CD4-positive, CD25-positive, alpha-beta regulatory T cell (primary cell): ENCODE measurements at regions not wholly inside any gene's neighbourhood (a gene's known extent, or its start where the extent isn't known, plus 50 kb on each side); places are given as distances from the start of the nearest gene placed in this dataset.

ENCODE experiments used
- ATAC-seq, 2 donors: fragments of 150-1000 bp; cut with Tn5 transposase; one replicate each; pipeline ENCODE4 v1.10.0; 2021; ENCODE audit warnings: low read depth in 2 of 2, moderate number of reproducible peaks in 2 of 2, moderate library complexity in 1 of 2
- DNase-seq, 3 donors: peaks; one replicate each; pipeline versions ENCODE4 v3.0.0 to v3.0.0-alpha.2; 2012 to 2022; ENCODE audit warnings: mixed read lengths in 1 of 3
- H3K27ac ChIP-seq: one replicate; pipeline ENCODE4 v1.7.0; 2013; ENCODE audit warnings: mild to moderate bottlenecking, low read length; ENCODE audit not compliant: insufficient read depth, poor library complexity, severe bottlenecking
- H3K27me3 ChIP-seq: one replicate; pipeline ENCODE4 v1.7.0; 2013; ENCODE audit warnings: low read length; ENCODE audit not compliant: control insufficient read depth, insufficient read depth
- H3K36me3 ChIP-seq: one replicate; pipeline ENCODE4 v1.7.0; 2013; ENCODE audit warnings: mild to moderate bottlenecking, low read length, moderate library complexity; ENCODE audit not compliant: control insufficient read depth, insufficient read depth
- H3K4me1 ChIP-seq: 2 replicates; pipeline ENCODE4 v1.7.0; 2013; ENCODE audit warnings: mild to moderate bottlenecking, low read length; ENCODE audit not compliant: insufficient read depth, control insufficient read depth, poor library complexity, severe bottlenecking
- H3K4me3 ChIP-seq: one replicate; pipeline ENCODE4 v1.7.0; 2013; ENCODE audit warnings: low read depth, mild to moderate bottlenecking, low read length, moderate library complexity
- H3K9me3 ChIP-seq, 2 experiments: 1 replicate in 1 of 2; 2 replicates in 1 of 2; pipeline ENCODE4 v1.7.0; 2013; ENCODE audit warnings: low read length in 2 of 2, mild to moderate bottlenecking in 1 of 2, moderate library complexity in 1 of 2; ENCODE audit not compliant: control insufficient read depth in 2 of 2
- H3K27ac Mint-ChIP-seq, 3 donors: one replicate each; pipeline ENCODE4 v1.8.0; 2020 to 2022; ENCODE audit warnings: mild to moderate bottlenecking in 3 of 3, mixed read lengths in 3 of 3, moderate library complexity in 2 of 3
- H3K27me3 Mint-ChIP-seq: one replicate; pipeline ENCODE4 v1.8.0; 2022; ENCODE audit warnings: mild to moderate bottlenecking, mixed read lengths
- H3K36me3 Mint-ChIP-seq: one replicate; pipeline ENCODE4 v1.8.0; 2020; ENCODE audit warnings: mixed read lengths
- H3K4me1 Mint-ChIP-seq, 4 donors: one replicate each; pipeline ENCODE4 v1.8.0; 2020 to 2022; ENCODE audit warnings: mixed read lengths in 4 of 4, mild to moderate bottlenecking in 1 of 4
- H3K4me3 Mint-ChIP-seq, 4 donors: one replicate each; pipeline ENCODE4 v1.8.0; 2020 to 2022; ENCODE audit warnings: mild to moderate bottlenecking in 4 of 4, mixed read lengths in 4 of 4, moderate library complexity in 3 of 4
- H3K9me3 Mint-ChIP-seq, 7 donors: one replicate each; pipeline ENCODE4 v1.8.0; 2020 to 2022; ENCODE audit warnings: mixed read lengths in 7 of 7, mild to moderate bottlenecking in 3 of 7, moderate library complexity in 2 of 7

- Mint-ChIP-seq H3K36me3 (no peaks in the 10 kb centered on the region), H3K27ac (no peak overlapping the region)
Observed at GRCh38 chr1:59151387-59151761, 145.5 kb upstream of the FGGY start.

GRCh38 chr1:59151860-59152259 lies 145.0 kb upstream of the FGGY start:
- H3K4me3 ChIP-seq: no peak overlapping the region
- Mint-ChIP-seq H3K4me3 (no peak overlapping the region), H3K27me3 (no peaks in the 10 kb centered on the region), H3K36me3 (no peaks in the 10 kb centered on the region), H3K9me3 (peaks cover 0 to 5% (median 0%) of the 10 kb centered on the region in 7 donors), H3K4me1 (peaks cover 0 to 8% (median 5%) of the 10 kb centered on the region in 4 donors), H3K27ac (no peak overlapping the region)
- H3K4me1 ChIP-seq: peaks cover 4% of the 10 kb centered on the region
- DNase-seq (no peak), ATAC-seq (no peak)
- H3K36me3 ChIP-seq: no peaks in the 10 kb centered on the region
- no peaks in the 10 kb centered on the region for H3K9me3 ChIP-seq
- H3K27me3 ChIP-seq: no peaks in the 10 kb centered on the region
- no peak overlapping the region for H3K27ac ChIP-seq

More at GRCh38 chr1:59151387-59151761, 145.5 kb upstream of the FGGY start:
- H3K9me3 Mint-ChIP-seq: peaks cover 0 to 1% (median 0%) of the 10 kb centered on the region in 7 donors
- H3K4me3 Mint-ChIP-seq: no peak overlapping the region
- Histone ChIP-seq H3K27me3 (no peaks in the 10 kb centered on the region), H3K4me3 (no peak overlapping the region), H3K36me3 (no peaks in the 10 kb centered on the region), H3K9me3 (no peaks in the 10 kb centered on the region), H3K4me1 (peaks cover 8% of the 10 kb centered on the region), H3K27ac (no peak overlapping the region)
- H3K4me1 Mint-ChIP-seq: peaks cover 0 to 11% (median 7%) of the 10 kb centered on the region in 4 donors
- H3K27me3 Mint-ChIP-seq: no peaks in the 10 kb centered on the region
- DNase-seq (no peak), ATAC-seq (no peak)

GRCh38 chr1:59152511-59152910 lies 144.4 kb upstream of the FGGY start:
- Mint-ChIP-seq H3K36me3 (no peaks in the 10 kb centered on the region), H3K27me3 (no peaks in the 10 kb centered on the region), H3K4me3 (no peak overlapping the region), H3K9me3 (peaks cover 0 to 6% (median 0%) of the 10 kb centered on the region in 7 donors), H3K27ac (peak overlapping the region in 1 of 3 donors; percentile 3), H3K4me1 (peaks cover 0 to 6% (median 4%) of the 10 kb centered on the region in 4 donors)
- H3K27me3 ChIP-seq: no peaks in the 10 kb centered on the region
- H3K27ac ChIP-seq: no peak overlapping the region
- DNase-seq (no peak), ATAC-seq (no peak)
- no peaks in the 10 kb centered on the region for H3K9me3 ChIP-seq
- no peaks in the 10 kb centered on the region for H3K4me1 ChIP-seq
- no peaks in the 10 kb centered on the region for H3K36me3 ChIP-seq
- no peak overlapping the region for H3K4me3 ChIP-seq

- Histone ChIP-seq H3K27ac (no peak overlapping the region), H3K27me3 (peaks cover 2% of the 10 kb centered on the region), H3K9me3 (peaks cover 12 to 13% of the 10 kb centered on the region in 2 experiments), H3K36me3 (no peaks in the 10 kb centered on the region), H3K4me3 (no peak overlapping the region), H3K4me1 (no peaks in the 10 kb centered on the region)
- no peak overlapping the region for H3K27ac Mint-ChIP-seq
- peaks cover 0 to 11% (median 4%) of the 10 kb centered on the region in 7 donors for H3K9me3 Mint-ChIP-seq
- H3K27me3 Mint-ChIP-seq: peaks cover 2% of the 10 kb centered on the region
- no peak for ATAC-seq
- H3K36me3 Mint-ChIP-seq: peaks cover 3% of the 10 kb centered on the region
- H3K4me3 Mint-ChIP-seq: no peak overlapping the region
- H3K4me1 Mint-ChIP-seq: peaks cover 0 to 6% (median 4%) of the 10 kb centered on the region in 4 donors
- no peak for DNase-seq
Observed at GRCh38 chr1:59154401-59154800, 142.5 kb upstream of the FGGY start.

GRCh38 chr1:59155351-59155750 lies 141.5 kb upstream of the FGGY start:
- H3K27ac ChIP-seq: no peak overlapping the region
- no peaks in the 10 kb centered on the region for H3K4me1 ChIP-seq
- Mint-ChIP-seq H3K27ac (no peak overlapping the region), H3K9me3 (peaks cover 0 to 11% (median 4%) of the 10 kb centered on the region in 7 donors), H3K27me3 (peaks cover 4% of the 10 kb centered on the region), H3K36me3 (peaks cover 3% of the 10 kb centered on the region), H3K4me3 (no peak overlapping the region), H3K4me1 (peaks cover 0 to 6% (median 4%) of the 10 kb centered on the region in 4 donors)
- no peaks in the 10 kb centered on the region for H3K36me3 ChIP-seq
- H3K27me3 ChIP-seq: peaks cover 2% of the 10 kb centered on the region
- H3K9me3 ChIP-seq: peaks cover 12 to 13% of the 10 kb centered on the region in 2 experiments
- no peak for DNase-seq
- no peak overlapping the region for H3K4me3 ChIP-seq
- no peak for ATAC-seq

- H3K27ac Mint-ChIP-seq: no peak overlapping the region
- H3K4me3 Mint-ChIP-seq: no peak overlapping the region
- Histone ChIP-seq H3K36me3 (no peaks in the 10 kb centered on the region), H3K4me1 (no peaks in the 10 kb centered on the region), H3K27me3 (peaks cover 2% of the 10 kb centered on the region), H3K9me3 (peaks cover 12 to 13% of the 10 kb centered on the region in 2 experiments), H3K27ac (no peak overlapping the region), H3K4me3 (no peak overlapping the region)
- DNase-seq (no peak), ATAC-seq (no peak)
- H3K4me1 Mint-ChIP-seq: peaks cover 0 to under 1% (median 0%) of the 10 kb centered on the region in 4 donors
- peaks cover 4% of the 10 kb centered on the region for H3K27me3 Mint-ChIP-seq
- H3K36me3 Mint-ChIP-seq: peaks cover 3% of the 10 kb centered on the region
- peaks cover 0 to 11% (median 4%) of the 10 kb centered on the region in 7 donors for H3K9me3 Mint-ChIP-seq
Observed at GRCh38 chr1:59156051-59156450, 140.8 kb upstream of the FGGY start.

- H3K4me1 Mint-ChIP-seq: no peaks in the 10 kb centered on the region
- ATAC-seq: no peak
- H3K27ac Mint-ChIP-seq: no peak overlapping the region
- peaks cover 7% of the 10 kb centered on the region for H3K27me3 Mint-ChIP-seq
- Histone ChIP-seq H3K36me3 (no peaks in the 10 kb centered on the region), H3K4me3 (no peak overlapping the region), H3K4me1 (no peaks in the 10 kb centered on the region), H3K27ac (no peak overlapping the region), H3K27me3 (peaks cover 2% of the 10 kb centered on the region), H3K9me3 (peaks cover 12 to 13% of the 10 kb centered on the region in 2 experiments)
- peaks cover 3% of the 10 kb centered on the region for H3K36me3 Mint-ChIP-seq
- no peak overlapping the region for H3K4me3 Mint-ChIP-seq
- H3K9me3 Mint-ChIP-seq: peaks cover 0 to 11% (median 4%) of the 10 kb centered on the region in 7 donors
- DNase-seq: no peak
Observed at GRCh38 chr1:59156526-59157199, 140.2 kb upstream of the FGGY start.

GRCh38 chr1:59158321-59158720 lies 138.6 kb upstream of the FGGY start:
- Mint-ChIP-seq H3K4me3 (no peak overlapping the region), H3K27ac (no peak overlapping the region), H3K9me3 (peaks cover 0 to 11% (median 5%) of the 10 kb centered on the region in 7 donors), H3K4me1 (no peaks in the 10 kb centered on the region), H3K36me3 (peaks cover 3% of the 10 kb centered on the region), H3K27me3 (peaks cover 13% of the 10 kb centered on the region)
- Histone ChIP-seq H3K27ac (no peak overlapping the region), H3K4me3 (no peak overlapping the region), H3K9me3 (peaks cover 12 to 13% of the 10 kb centered on the region in 2 experiments), H3K36me3 (no peaks in the 10 kb centered on the region), H3K27me3 (peaks cover 2% of the 10 kb centered on the region), H3K4me1 (no peaks in the 10 kb centered on the region)
- ATAC-seq (no peak), DNase-seq (no peak)
